Nephron (organoid): ENCODE measurements at regions not wholly inside any gene's neighbourhood (a gene's known extent, or its start where the extent isn't known, plus 50 kb on each side); places are given as distances from the start of the nearest gene placed in this dataset.

Experiments
- H3K27ac Mint-ChIP-seq, 3 experiments: 2 replicates each; pipeline ENCODE4 v1.8.0; 2020; ENCODE audit warnings: mixed read lengths in 3 of 3, mild to moderate bottlenecking in 2 of 3, moderate library complexity in 1 of 3
- H3K27me3 Mint-ChIP-seq: 2 replicates; pipeline ENCODE4 v1.8.0; 2021; ENCODE audit warnings: low read depth, mild to moderate bottlenecking, moderate library complexity, mixed read lengths
- H3K36me3 Mint-ChIP-seq: 2 replicates; pipeline ENCODE4 v1.8.0; 2020; ENCODE audit warnings: low read depth, mixed read lengths
- H3K4me1 Mint-ChIP-seq: 2 replicates; pipeline ENCODE4 v1.8.0; 2020; ENCODE audit warnings: mixed read lengths
- H3K4me3 Mint-ChIP-seq, 3 experiments: 2 replicates each; pipeline ENCODE4 v1.8.0; 2020; ENCODE audit warnings: mild to moderate bottlenecking in 3 of 3, mixed read lengths in 3 of 3, moderate library complexity in 2 of 3
- H3K9me3 Mint-ChIP-seq: 2 replicates; pipeline ENCODE4 v1.8.0; 2020; ENCODE audit warnings: mixed read lengths
- CTCF ChIP-seq, 3 experiments: fragments of 200-600 bp; sonication (generic); IDR thresholded peaks; one replicate each; pipeline ENCODE4 v1.5.0; 2021; ENCODE audit warnings: antibody characterized with exemption in 3 of 3; ENCODE audit not compliant: unreplicated experiment in 3 of 3

- no peaks in the 10 kb centered on the region for H3K9me3 Mint-ChIP-seq
- no peaks in the 10 kb centered on the region for H3K4me1 Mint-ChIP-seq
- no peak overlapping the region for H3K27ac Mint-ChIP-seq
- H3K36me3 Mint-ChIP-seq, result no peaks in the 10 kb centered on the region
- H3K27me3 Mint-ChIP-seq, result peaks cover 4% of the 10 kb centered on the region
- H3K4me3 Mint-ChIP-seq, result no peak overlapping the region
- no peak for TF ChIP-seq CTCF (IDR thresholded peaks at IDR 0.05; ENCODE audit: unreplicated experiment in 3 of 3)
Measured at GRCh38 chr6:164188861-164189260, 774.3 kb downstream of the QKI start.

GRCh38 chr6:164185471-164185871 is 771.0 kb downstream of the QKI start:
- Mint-ChIP-seq H3K36me3 (no peaks in the 10 kb centered on the region), H3K27ac (no peak overlapping the region), H3K4me1 (no peaks in the 10 kb centered on the region), H3K27me3 (peaks cover 16% of the 10 kb centered on the region), H3K9me3 (peaks cover 5% of the 10 kb centered on the region), H3K4me3 (no peak overlapping the region)
- no peak for TF ChIP-seq CTCF (IDR thresholded peaks at IDR 0.05; ENCODE audit: unreplicated experiment in 3 of 3)

DNA sequence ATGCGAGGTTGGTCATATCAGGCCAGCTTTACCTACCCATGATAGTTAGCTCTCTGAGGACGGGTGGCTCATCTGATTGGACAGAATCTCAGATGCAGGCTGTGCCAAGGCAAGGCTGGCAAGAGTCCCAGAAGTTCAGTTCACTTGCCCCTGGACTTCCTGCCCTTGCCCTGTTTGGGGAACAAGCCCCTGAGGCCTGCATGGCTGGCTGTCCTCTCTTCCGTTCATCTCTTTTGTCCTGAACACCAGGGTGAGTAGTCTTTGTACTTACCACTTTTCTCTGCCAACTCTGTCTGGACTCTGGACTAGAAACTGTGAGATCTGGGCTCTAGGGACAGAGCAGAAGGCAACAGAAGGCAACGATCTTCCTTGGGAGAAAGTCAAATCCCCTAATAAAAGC is 769.9 kb downstream of the QKI start:
- Mint-ChIP-seq H3K4me1 (no peaks in the 10 kb centered on the region), H3K27me3 (peaks cover 16% of the 10 kb centered on the region), H3K4me3 (no peak overlapping the region), H3K36me3 (no peaks in the 10 kb centered on the region), H3K27ac (no peak overlapping the region), H3K9me3 (peaks cover 5% of the 10 kb centered on the region)
- TF ChIP-seq CTCF (IDR thresholded peaks at IDR 0.05; ENCODE audit: unreplicated experiment in 3 of 3), result no peak

DNA sequence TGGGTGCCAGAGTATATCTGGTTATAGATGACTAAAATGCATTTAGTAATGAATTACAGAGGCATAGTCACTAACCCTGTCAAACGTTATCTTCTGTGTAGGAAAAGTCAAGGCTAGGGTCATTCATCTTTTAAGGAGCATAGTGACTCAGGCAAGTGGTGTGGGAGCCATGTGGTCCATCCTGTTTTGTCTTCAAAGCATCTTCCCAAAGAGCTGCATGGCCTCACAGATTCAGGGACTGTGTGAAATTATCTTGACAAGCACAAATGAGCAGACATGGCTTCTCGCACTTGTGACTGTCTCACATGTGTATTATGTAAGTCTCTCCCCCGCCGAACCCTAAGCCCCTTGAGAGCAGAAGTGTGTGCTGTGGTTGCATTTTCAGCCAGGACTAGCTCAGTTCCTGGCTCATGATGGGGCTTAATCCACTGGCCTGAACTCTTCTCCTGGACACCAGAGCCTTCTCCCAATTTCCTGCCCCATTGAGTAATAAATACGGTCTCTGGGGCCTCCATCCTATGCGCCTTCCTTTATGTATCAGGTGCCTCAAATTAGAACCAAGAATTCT is 769.1 kb downstream of the QKI start:
- peaks cover 5% of the 10 kb centered on the region for H3K9me3 Mint-ChIP-seq
- TF ChIP-seq CTCF (IDR thresholded peaks at IDR 0.05; ENCODE audit: unreplicated experiment in 3 of 3), result no peak
- peaks cover 5% of the 10 kb centered on the region for H3K4me1 Mint-ChIP-seq
- no peak overlapping the region for H3K27ac Mint-ChIP-seq
- no peaks in the 10 kb centered on the region for H3K36me3 Mint-ChIP-seq
- peaks cover 22% of the 10 kb centered on the region for H3K27me3 Mint-ChIP-seq
- no peak overlapping the region for H3K4me3 Mint-ChIP-seq

DNA sequence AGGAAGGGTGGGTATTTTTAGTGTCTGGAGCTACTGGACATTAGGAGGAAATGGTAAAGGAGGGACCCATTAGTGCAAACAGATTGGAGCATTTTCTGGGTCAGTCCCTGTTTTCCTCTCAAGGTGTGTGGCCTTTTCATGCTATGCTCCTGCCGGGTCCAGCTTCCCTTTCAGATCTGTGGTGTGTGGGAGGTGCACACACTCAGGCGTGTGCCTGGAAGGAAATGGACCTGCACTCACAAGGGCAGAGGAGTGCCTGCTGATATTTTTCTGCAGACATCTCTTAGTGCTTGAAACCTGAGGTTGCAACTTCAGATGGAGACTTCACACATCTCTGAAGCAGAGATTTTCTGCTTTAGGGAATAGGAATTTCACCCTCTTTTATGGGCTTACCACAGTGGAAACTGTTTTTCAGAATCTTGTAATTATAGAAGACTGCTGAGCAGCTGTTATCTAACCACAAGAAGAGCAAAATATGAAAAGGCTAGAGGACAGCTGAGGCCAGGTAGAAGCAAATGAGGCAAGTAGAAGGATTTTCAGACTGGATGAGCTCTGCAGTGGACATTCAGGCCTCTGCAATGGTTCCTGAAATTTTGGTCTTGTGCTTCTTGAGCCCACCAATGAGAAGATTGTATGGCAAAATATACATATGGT is 764.3 kb downstream of the QKI start:
- TF ChIP-seq CTCF (IDR thresholded peaks at IDR 0.05; ENCODE audit: unreplicated experiment in 3 of 3), result no peak
- Mint-ChIP-seq H3K27ac (no peak overlapping the region), H3K36me3 (no peaks in the 10 kb centered on the region), H3K4me3 (no peak overlapping the region), H3K9me3 (peaks cover 11% of the 10 kb centered on the region), H3K4me1 (peaks cover 9% of the 10 kb centered on the region), H3K27me3 (peaks cover 31% of the 10 kb centered on the region)

GRCh38 chr6:164169355-164169754 is 754.8 kb downstream of the QKI start:
- no peak for TF ChIP-seq CTCF (IDR thresholded peaks at IDR 0.05; ENCODE audit: unreplicated experiment in 3 of 3)
- no peak overlapping the region for H3K4me3 Mint-ChIP-seq
- H3K9me3 Mint-ChIP-seq, result peaks cover 8% of the 10 kb centered on the region
- H3K27me3 Mint-ChIP-seq, result peaks cover 17% of the 10 kb centered on the region
- no peaks in the 10 kb centered on the region for H3K36me3 Mint-ChIP-seq
- no peak overlapping the region for H3K27ac Mint-ChIP-seq
- no peaks in the 10 kb centered on the region for H3K4me1 Mint-ChIP-seq
